ENCODE measurements at regions not wholly inside any gene's neighbourhood (a gene's known extent, or its start where the extent isn't known, plus 50 kb on each side); places are given as distances from the start of the nearest gene placed in this dataset.

DNA sequence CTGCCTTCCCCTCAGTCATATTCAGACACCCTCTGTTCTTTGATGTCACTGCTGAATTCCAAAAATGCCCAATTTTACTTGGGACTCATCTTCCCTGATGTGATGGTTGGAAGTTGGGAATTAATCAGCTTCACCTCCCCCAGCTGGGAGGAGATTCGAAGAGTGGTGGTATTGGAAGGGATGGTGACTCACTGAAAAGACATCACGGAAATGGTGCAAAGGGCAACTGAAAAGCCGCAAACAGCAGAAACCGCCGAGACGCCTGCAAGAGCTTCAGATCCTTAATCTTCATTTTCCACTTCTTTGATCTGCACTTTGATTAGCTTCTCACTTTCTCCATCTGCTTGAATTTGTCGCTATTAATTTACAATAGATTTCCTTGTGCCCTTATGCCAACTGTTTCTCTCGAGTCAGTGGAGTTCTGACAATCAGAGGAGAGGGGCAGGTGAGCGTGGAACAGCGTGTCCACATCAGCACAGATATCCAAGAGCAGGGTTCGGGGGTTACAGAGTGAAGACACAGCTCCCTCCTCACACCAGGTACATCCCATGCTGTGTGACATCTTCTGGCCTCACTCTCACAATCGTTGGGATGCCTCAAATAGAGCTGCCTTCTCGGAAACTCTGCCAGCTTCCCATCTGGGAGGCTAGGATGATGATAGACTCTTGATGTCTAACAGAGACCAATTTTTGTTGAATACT lies 325.4 kb downstream of the BRD1 start:
- DNase-seq = no peak

DNA sequence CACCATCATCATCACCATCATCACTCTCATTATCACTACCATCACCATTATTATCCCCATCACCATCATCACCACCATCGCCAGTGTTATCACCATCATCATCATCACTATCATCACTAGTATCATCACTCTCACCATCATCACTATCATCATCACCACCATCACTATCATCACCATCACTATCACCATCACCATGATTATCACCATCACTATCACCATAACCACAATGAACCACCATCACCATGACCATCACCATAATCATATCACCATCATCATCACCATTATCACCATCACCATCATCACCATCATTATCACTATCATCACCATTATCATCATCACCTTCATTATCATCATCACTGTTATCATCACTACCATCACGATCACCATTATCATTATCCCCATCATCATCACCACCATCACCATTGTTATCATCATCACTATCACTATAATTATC lies 326.7 kb downstream of the BRD1 start:
- no peak for DNase-seq

DNA sequence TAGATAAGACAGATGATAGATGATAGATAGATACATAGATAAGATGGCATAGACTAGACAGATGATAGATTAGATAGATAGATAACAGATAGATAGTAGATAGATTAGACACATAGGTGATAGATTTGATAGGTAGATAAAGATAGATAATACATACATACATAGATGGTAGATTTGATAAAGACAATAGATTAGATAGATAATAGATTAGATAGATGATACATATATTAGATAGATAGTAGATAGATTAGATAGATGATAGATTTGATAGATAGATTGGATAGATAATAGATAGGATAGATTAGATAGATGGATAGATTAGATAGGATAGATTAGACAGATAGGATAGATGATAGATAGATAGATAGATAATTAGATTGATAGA lies 327.6 kb downstream of the BRD1 start:
- no peak for DNase-seq

DNA sequence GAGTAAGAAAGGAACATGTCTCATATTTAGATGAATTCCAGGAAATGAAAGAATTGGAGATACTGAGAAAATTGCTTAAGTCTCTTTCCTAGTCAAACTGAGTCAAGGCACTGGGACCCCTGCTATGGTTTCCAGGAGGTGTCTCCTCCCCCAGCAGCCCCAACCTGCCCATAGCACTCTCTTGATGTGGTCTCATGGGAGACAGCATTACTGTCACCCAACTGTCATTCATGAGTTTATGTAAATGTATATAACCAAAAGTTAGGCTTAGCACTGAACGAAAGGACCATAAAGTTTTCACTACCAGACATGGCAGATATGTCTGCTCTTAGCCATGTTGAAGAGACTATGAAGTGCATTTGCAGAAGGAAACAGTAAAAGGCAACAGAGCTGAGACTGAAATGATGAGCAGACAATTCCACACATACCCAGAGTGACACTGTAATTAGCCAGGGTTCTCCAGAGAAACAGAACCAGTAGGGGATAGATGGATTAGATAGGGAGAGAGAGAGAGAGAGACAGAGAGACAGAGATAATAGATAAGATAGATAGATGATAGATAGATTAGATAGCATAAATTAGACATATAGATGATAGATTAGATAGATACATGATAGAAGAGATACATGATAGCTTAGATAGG lies 328.1 kb downstream of the BRD1 start:
- no peak for DNase-seq

GRCh38 chr22:49497266-49497665 lies 330.4 kb downstream of the BRD1 start:
- DNase-seq = no peak

- no peak for DNase-seq
These were observed 333.1 kb downstream of the BRD1 start for GRCh38 chr22:49494555-49494954.

DNA sequence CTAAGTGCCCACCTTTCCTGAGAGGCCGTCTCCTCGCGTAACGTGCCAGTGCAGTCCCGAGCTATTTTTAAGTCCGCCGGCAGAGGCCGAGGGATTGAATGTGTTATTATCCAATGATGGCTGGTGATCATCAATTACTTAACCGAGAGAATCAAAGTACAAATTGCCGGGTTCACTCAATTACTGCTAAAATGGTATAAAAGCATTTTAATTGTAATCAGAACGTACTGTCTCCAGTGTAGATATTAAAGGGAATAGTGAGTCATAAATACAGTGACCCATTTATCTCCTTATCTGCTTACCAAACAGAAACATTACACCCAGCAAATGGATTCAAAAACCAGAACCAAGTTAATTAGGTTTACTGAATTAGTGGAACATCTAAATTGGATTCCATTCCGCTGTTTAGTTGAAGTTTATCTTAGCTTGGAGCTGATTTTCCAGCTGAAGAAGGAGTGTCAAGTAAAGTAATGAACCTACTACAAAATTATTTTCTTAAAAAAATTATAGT lies 334.9 kb downstream of the BRD1 start:
- DNase-seq = no peak

DNA sequence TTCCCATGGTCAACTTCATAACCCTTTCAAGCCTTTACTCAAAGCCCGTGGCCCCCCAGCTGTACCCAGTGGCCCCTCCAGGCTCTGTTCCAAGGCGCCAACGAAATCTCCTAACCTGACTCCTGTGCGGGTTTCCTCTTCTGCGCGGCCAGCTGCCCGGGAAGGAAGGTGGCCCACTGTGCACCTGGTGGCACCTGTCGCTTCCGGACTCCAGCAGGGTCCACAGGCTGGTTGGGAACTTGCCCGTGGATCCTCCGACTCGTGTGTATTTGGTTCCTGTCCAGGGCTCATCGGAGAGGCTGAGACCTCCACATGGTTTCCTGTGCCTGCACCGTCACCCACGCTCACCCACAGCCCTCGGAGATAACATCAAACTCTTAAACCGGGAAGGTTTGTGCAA lies 335.4 kb downstream of the BRD1 start:
- no peak for DNase-seq

GRCh38 chr22:49491726-49492125 lies 335.9 kb downstream of the BRD1 start:
- no peak for DNase-seq

DNA sequence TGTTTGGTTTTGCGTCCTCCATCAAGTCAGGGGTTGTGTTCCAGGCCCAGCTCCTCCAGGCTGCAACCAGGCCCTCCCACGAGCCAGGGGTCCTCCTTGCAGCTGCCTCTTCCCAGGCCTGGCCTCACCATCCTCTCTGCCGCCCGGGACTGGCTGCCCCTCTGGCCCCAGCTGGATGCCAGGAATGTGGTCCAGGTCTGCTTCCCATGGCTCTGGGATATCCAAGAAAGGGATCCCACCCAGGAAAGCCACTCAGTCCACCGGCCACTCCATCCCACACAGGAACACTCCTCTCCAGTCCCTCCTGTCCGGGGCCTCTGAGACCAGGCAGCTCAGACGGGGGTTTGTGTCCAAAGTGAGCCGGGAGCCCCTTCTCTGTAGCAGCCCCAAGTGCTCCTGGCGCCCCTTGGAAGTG lies 336.4 kb downstream of the BRD1 start:
- no peak for DNase-seq

- no peak for DNase-seq
These were observed 337.0 kb downstream of the BRD1 start for GRCh38 chr22:49490692-49491091.

- no peak for DNase-seq
These were observed 337.9 kb downstream of the BRD1 start for GRCh38 chr22:49489821-49490220.

GRCh38 chr22:49488943-49489342 lies 338.7 kb downstream of the BRD1 start:
- no peak for DNase-seq

DNA sequence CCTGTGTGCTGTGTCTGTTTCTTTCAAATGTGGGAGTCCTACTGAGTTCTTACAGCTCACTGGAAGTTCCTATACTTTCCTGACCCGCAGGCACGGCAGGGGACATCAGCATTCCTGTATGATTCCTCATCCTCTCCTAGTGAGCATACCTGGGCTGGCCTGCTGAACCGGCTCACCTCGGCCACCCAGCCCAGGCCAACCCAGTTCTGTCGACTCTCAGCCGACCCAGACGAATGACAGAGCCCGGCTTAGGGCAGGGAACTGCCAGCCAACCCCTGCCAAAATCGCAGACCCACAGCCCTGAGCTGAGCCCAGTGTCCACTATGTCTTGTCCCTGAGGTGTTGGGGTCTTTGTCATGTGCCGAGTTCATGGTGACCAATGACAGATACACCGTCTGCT lies 339.7 kb downstream of the BRD1 start:
- DNase-seq = no peak

GRCh38 chr22:49486225-49486624 lies 341.4 kb downstream of the BRD1 start:
- DNase-seq = no peak

- no peak for DNase-seq
These were observed 343.7 kb downstream of the BRD1 start for GRCh38 chr22:49483946-49484345.

GRCh38 chr22:49483281-49483870 lies 344.3 kb downstream of the BRD1 start:
- DNase-seq = no peak

- DNase-seq = no peak
These were observed 344.9 kb downstream of the BRD1 start for GRCh38 chr22:49482811-49483210.

- DNase-seq = no peak
These were observed 345.8 kb downstream of the BRD1 start for GRCh38 chr22:49481659-49482399.

DNA sequence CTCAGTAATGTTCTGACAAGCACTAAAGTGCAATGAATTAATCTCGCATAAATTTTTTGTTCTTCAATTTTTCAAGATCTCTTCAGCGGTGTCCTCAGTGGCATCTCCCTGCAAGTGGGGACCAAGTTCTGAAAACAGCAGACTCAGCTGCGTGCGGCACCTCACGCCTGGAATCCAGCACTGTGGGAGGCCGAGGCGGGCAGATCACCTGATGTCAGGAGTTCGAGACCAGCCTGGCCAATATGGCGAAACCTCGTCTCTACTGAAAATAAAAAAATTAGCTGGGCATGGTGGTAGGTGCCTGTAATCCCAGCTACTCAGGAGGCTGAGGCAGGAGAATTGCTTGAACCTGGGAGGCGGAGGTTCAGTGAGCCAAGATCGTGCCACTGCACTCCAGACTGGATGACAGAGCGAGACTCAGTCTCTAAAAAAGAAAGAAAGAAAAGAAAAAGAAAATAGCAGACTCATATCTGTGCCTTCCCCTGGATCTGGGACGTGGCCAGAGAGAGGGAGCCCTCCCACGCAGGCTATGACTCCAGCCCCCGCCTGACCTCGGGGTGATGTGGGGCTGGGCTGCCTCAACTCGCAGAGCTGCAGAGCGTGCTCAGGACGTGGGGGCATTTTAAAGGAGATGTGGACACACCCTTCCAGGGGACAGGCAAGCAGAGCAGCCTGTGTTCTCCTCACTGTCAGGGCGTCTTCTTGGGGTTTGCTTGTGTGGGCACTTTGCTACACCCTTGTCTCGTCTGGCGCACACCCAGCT lies 346.6 kb downstream of the BRD1 start:
- no peak for DNase-seq

GRCh38 chr22:49480331-49480730 lies 347.3 kb downstream of the BRD1 start:
- no peak for DNase-seq

- no peak for DNase-seq
These were observed 348.1 kb downstream of the BRD1 start for GRCh38 chr22:49479566-49479965.

All from inflammatory macrophage treated with lipopolysaccharide for 1 hour (primary cell).